ENCODE measurements at regions not wholly inside any gene's neighbourhood (a gene's known extent, or its start where the extent isn't known, plus 50 kb on each side); places are given as distances from the start of the nearest gene placed in this dataset.

DNA sequence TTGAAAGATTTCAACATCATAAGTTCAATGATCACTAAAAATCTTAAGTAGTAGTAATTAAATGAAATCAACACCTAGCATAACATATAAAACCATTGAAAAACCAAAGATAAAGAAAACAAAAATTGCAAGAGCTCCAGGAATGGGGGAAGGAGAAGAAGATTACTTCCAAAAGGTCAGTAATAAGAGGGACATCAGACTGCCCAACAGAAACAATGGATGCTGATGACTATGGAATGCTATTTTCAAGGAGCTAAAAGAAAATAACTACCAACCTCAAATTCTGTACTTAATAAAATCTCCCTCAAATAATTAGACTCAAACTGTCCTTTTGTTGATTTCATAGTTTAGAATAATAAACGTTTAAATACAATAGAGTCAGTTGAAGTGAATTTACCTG, 314.5 kb upstream of the LMO3 start:
- no peaks in the 10 kb centered on the region for H3K27me3 ChIP-seq (ENCODE audit: control insufficient read depth, insufficient read depth, low read length)
- intact Hi-C loops (cut with DNase I), result no loop called here
- no peaks in the 10 kb centered on the region for H3K36me3 ChIP-seq (ENCODE audit: control insufficient read depth in 2 of 3, insufficient read depth in 3 of 3, low read length in 3 of 3)
- no peaks in the 10 kb centered on the region for H3K4me1 ChIP-seq (ENCODE audit: control insufficient read depth in 2 of 3, insufficient read depth in 2 of 3, low read depth in 1 of 3, low read length in 3 of 3)
- TF ChIP-seq, protein P1, sequence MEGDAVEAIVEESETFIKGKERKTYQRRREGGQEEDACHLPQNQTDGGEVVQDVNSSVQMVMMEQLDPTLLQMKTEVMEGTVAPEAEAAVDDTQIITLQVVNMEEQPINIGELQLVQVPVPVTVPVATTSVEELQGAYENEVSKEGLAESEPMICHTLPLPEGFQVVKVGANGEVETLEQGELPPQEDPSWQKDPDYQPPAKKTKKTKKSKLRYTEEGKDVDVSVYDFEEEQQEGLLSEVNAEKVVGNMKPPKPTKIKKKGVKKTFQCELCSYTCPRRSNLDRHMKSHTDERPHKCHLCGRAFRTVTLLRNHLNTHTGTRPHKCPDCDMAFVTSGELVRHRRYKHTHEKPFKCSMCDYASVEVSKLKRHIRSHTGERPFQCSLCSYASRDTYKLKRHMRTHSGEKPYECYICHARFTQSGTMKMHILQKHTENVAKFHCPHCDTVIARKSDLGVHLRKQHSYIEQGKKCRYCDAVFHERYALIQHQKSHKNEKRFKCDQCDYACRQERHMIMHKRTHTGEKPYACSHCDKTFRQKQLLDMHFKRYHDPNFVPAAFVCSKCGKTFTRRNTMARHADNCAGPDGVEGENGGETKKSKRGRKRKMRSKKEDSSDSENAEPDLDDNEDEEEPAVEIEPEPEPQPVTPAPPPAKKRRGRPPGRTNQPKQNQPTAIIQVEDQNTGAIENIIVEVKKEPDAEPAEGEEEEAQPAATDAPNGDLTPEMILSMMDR (IDR thresholded peaks at IDR 0.05; ENCODE audit: borderline replicate concordance, extremely low read depth, insufficient read depth), result no peak
- FAIRE-seq (no peak), DNase-seq (no peak)
- H3K9me3 ChIP-seq (ENCODE audit: control insufficient read depth in 2 of 3, insufficient read depth in 1 of 3, low read length in 3 of 3), result peaks cover 0 to 3% (median 0%) of the 10 kb centered on the region in 3 donors
- H3K9ac ChIP-seq (ENCODE audit: low read length in 3 of 3), result no peak overlapping the region
- no peak overlapping the region for H3K27ac ChIP-seq (ENCODE audit: low read depth in 2 of 2, low read length in 2 of 2)
- H3K4me3 ChIP-seq (ENCODE audit: low read length in 3 of 3), result no peak overlapping the region

DNA sequence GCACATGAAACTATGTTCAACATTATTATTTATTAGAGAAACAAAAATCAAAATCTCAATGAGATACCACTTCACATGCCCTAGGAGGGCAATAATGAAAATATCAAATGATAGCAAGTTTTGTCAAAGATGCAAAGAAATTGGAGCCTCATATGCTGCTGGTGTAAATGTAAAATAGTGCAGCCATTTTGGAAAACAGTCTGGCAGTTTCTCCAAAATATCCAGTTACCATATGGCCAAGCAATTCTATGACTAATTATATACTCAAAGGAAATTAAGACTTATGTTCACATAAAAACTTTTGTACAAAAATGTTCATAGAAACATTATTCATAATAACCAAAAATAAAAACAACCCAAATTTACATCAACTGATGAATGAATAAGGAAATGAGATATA, 313.6 kb upstream of the LMO3 start:
- Histone ChIP-seq H3K9ac (ENCODE audit: low read length in 3 of 3) (no peak overlapping the region), H3K4me3 (ENCODE audit: low read length in 3 of 3) (no peak overlapping the region), H3K27ac (ENCODE audit: low read depth in 2 of 2, low read length in 2 of 2) (no peak overlapping the region), H3K4me1 (ENCODE audit: control insufficient read depth in 2 of 3, insufficient read depth in 2 of 3, low read depth in 1 of 3, low read length in 3 of 3) (no peaks in the 10 kb centered on the region), H3K36me3 (ENCODE audit: control insufficient read depth in 2 of 3, insufficient read depth in 3 of 3, low read length in 3 of 3) (no peaks in the 10 kb centered on the region), H3K27me3 (ENCODE audit: control insufficient read depth, insufficient read depth, low read length) (no peaks in the 10 kb centered on the region), H3K9me3 (ENCODE audit: control insufficient read depth in 2 of 3, insufficient read depth in 1 of 3, low read length in 3 of 3) (peaks cover 0 to 3% (median 0%) of the 10 kb centered on the region in 3 donors)
- FAIRE-seq (no peak), DNase-seq (no peak)
- TF ChIP-seq, protein P1 (IDR thresholded peaks at IDR 0.05; ENCODE audit: borderline replicate concordance, extremely low read depth, insufficient read depth), result no peak
- intact Hi-C loops (cut with DNase I), result no loop called here

DNA sequence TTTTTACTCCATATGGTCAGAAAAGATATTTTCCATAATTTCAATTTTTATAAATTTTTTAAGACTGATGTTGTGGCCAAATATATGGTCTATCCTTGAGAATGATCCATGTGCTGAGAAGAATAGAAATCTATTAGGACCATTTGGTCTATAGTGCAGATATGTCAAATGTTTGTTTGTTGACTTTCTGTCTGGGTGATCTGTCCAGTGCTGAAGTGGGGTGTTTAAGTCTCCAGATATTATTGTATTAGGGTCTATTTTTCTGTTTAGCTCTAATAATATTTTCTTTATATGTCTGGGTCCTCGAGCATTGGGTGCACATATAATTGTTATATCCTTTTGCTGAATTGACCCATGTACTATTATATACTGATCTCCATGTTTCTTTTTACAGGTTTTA, 308.9 kb upstream of the LMO3 start:
- Histone ChIP-seq H3K9ac (ENCODE audit: low read length in 3 of 3) (no peak overlapping the region), H3K4me3 (ENCODE audit: low read length in 3 of 3) (no peak overlapping the region), H3K27me3 (ENCODE audit: control insufficient read depth, insufficient read depth, low read length) (no peaks in the 10 kb centered on the region), H3K27ac (ENCODE audit: low read depth in 2 of 2, low read length in 2 of 2) (no peak overlapping the region), H3K9me3 (ENCODE audit: control insufficient read depth in 2 of 3, insufficient read depth in 1 of 3, low read length in 3 of 3) (peaks cover 0 to 6% (median 0%) of the 10 kb centered on the region in 3 donors), H3K4me1 (ENCODE audit: control insufficient read depth in 2 of 3, insufficient read depth in 2 of 3, low read depth in 1 of 3, low read length in 3 of 3) (no peaks in the 10 kb centered on the region), H3K36me3 (ENCODE audit: control insufficient read depth in 2 of 3, insufficient read depth in 3 of 3, low read length in 3 of 3) (no peaks in the 10 kb centered on the region)
- DNase-seq, result no peak
- intact Hi-C loops (cut with DNase I), result no loop called here
- FAIRE-seq, result no peak
- TF ChIP-seq, protein P1 (IDR thresholded peaks at IDR 0.05; ENCODE audit: borderline replicate concordance, extremely low read depth, insufficient read depth), result no peak

DNA sequence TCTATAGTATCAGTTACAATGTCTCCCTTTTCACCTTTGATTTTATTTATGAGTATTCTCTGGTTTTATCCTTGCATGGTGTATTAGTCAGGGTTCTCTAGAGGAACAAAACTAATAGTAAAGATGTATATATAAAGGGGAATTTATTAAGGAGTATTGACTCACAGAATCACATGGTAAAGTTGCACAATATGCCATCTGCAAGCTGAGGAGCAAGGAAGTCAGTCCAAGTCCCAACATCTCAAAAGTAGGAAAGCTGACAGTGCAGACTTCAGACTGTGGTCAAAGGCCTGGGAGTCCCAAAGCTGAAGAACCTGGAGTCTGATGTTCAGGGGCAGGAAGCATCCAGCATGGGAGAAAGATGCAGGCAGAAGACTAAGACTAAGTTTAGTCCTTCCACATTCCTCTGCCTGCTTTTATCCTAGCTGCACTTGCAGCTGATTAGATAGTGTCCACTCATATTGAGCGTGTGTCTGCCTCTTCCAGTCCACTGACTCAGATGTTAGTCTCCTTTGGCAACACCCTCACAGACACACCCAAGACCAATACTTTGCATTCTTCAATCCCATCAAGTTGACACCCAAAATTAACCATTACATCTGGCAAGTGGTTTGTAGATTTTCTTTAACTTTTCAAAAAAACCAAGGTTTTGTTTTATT, 308.0 kb upstream of the LMO3 start:
- DNase-seq (no peak), FAIRE-seq (no peak)
- H3K4me3 ChIP-seq (ENCODE audit: low read length in 3 of 3), result no peak overlapping the region
- TF ChIP-seq, protein P1 (IDR thresholded peaks at IDR 0.05; ENCODE audit: borderline replicate concordance, extremely low read depth, insufficient read depth), result no peak
- no peaks in the 10 kb centered on the region for H3K27me3 ChIP-seq (ENCODE audit: control insufficient read depth, insufficient read depth, low read length)
- H3K27ac ChIP-seq (ENCODE audit: low read depth in 2 of 2, low read length in 2 of 2), result no peak overlapping the region
- no peak overlapping the region for H3K9ac ChIP-seq (ENCODE audit: low read length in 3 of 3)
- no peaks in the 10 kb centered on the region for H3K36me3 ChIP-seq (ENCODE audit: control insufficient read depth in 2 of 3, insufficient read depth in 3 of 3, low read length in 3 of 3)
- H3K9me3 ChIP-seq (ENCODE audit: control insufficient read depth in 2 of 3, insufficient read depth in 1 of 3, low read length in 3 of 3), result peaks cover 0 to 6% (median 0%) of the 10 kb centered on the region in 3 donors
- no peaks in the 10 kb centered on the region for H3K4me1 ChIP-seq (ENCODE audit: control insufficient read depth in 2 of 3, insufficient read depth in 2 of 3, low read depth in 1 of 3, low read length in 3 of 3)
- intact Hi-C loops (cut with DNase I), result no loop called here

All from kidney (tissue), 13 donors.